ENCODE measurements at regions not wholly inside any gene's neighbourhood (a gene's known extent, or its start where the extent isn't known, plus 50 kb on each side); places are given as distances from the start of the nearest gene placed in this dataset.

DNA sequence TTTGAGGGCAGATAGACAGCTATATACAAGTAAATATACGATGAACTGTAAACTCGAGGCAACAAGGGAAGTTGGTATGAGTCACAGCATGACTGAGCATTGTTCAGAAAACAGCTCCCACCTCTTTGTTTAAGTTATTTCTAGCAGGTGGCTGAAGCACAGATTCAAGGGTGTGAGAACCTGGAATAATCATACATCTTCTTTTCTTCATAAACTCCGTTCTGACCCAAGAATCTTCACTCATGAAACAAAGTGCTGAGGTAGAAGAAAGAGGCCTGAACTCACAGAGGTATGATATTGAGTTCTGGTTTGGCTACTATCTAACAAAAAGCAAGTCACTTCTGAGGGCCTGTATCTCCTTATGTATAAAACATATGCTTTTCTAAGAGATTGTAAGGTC lies 364.1 kb upstream of the KITLG start:
- no peak for TF ChIP-seq POLR2A (IDR thresholded peaks at IDR 0.05; ENCODE audit: low read length)
- TF ChIP-seq GATA1 (IDR thresholded peaks at IDR 0.05; ENCODE audit: low read depth, low read length), result no peak
